T-cell (primary cell): ENCODE measurements at regions not wholly inside any gene's neighbourhood (a gene's known extent, or its start where the extent isn't known, plus 50 kb on each side); places are given as distances from the start of the nearest gene placed in this dataset.
"Not testable (repeated sequence)": the region's sequence is repeated elsewhere in the genome, so short reads cannot be mapped to it uniquely, and the experiment has no call there.

Experiments used
- ATAC-seq, 4 experiments: fragments of 200-7000 bp in 3 of 4; fragments of 150-1000 bp in 1 of 4; cut with Tn5 transposase; replicated peaks in 1 of 4; 1 replicate in 3 of 4; 2 replicates in 1 of 4; pipeline ENCODE4 v1.10.0; 2021; ENCODE audit warnings: moderate library complexity in 3 of 4, mild to moderate bottlenecking in 2 of 4, moderate number of reproducible peaks in 1 of 4
- CTCF ChIA-PET, 2 donors: fragments of 300-600 bp; sonication (Branson Sonifier 250); formaldehyde crosslinking; loops; one replicate each; lab custom pipeline; 2022; ENCODE audit warnings: antibody characterized with exemption in 2 of 2; lab: Charles Lee
- POLR2A ChIA-PET, 2 donors: fragments of 300-600 bp; sonication (Branson Sonifier 250); formaldehyde crosslinking; loops; one replicate each; lab custom pipeline; 2022; ENCODE audit warnings: antibody characterized with exemption in 2 of 2; lab: Charles Lee
- DNase-seq, 35 experiments: peaks; one replicate each; pipeline versions ENCODE4 v3.0.0 to v3.0.0-alpha.2; 2013 to 2023
- H3K27ac ChIP-seq: one replicate; pipeline ENCODE4 v1.5.1; 2013; ENCODE audit warnings: low read length
- H3K27me3 ChIP-seq, 2 experiments: replicated peaks in 1 of 2; 1 replicate in 1 of 2; 2 replicates in 1 of 2; pipeline versions ENCODE4 v1.6.1 to v1.7.0; 2013; ENCODE audit warnings: low read length in 1 of 2, mixed read lengths in 1 of 2; ENCODE audit not compliant: control insufficient read depth in 2 of 2, insufficient read depth in 2 of 2; ENCODE audit errors: extremely low read depth in 1 of 2
- H3K36me3 ChIP-seq, 2 donors: 1 replicate in 1 of 2; 2 replicates in 1 of 2; pipeline versions ENCODE4 v1.6.1 to v1.7.0; 2013; ENCODE audit warnings: low read length in 1 of 2; ENCODE audit not compliant: control insufficient read depth in 2 of 2, insufficient read depth in 1 of 2; ENCODE audit errors: extremely low read depth in 1 of 2
- H3K4me1 ChIP-seq, 2 experiments: 1 replicate in 1 of 2; 2 replicates in 1 of 2; pipeline versions ENCODE4 v1.6.1 to v1.7.0; 2013; ENCODE audit warnings: low read length in 2 of 2, mixed read lengths in 1 of 2; ENCODE audit not compliant: insufficient read depth in 2 of 2, control insufficient read depth in 1 of 2; ENCODE audit errors: extremely low read depth in 1 of 2
- H3K4me3 ChIP-seq, 2 donors: 1 replicate in 1 of 2; 2 replicates in 1 of 2; pipeline versions ENCODE4 v1.5.1 to v1.7.0; 2013; ENCODE audit warnings: mild to moderate bottlenecking in 2 of 2, low read length in 1 of 2, moderate library complexity in 1 of 2; ENCODE audit not compliant: control insufficient read depth in 1 of 2; ENCODE audit errors: extremely low read depth in 1 of 2
- H3K9me3 ChIP-seq: 2 replicates; pipeline ENCODE4 v1.7.0; 2013
- H3K27ac Mint-ChIP-seq, 2 donors: one replicate each; pipeline ENCODE4 v1.8.0; 2020 to 2021; ENCODE audit warnings: mild to moderate bottlenecking in 2 of 2, mixed read lengths in 2 of 2
- H3K27me3 Mint-ChIP-seq, 2 donors: one replicate each; pipeline ENCODE4 v1.8.0; 2021 to 2022; ENCODE audit warnings: mixed read lengths in 2 of 2
- H3K36me3 Mint-ChIP-seq: one replicate; pipeline ENCODE4 v1.8.0; 2021; ENCODE audit warnings: mixed read lengths
- H3K4me1 Mint-ChIP-seq, 3 donors: one replicate each; pipeline ENCODE4 v1.8.0; 2020 to 2022; ENCODE audit warnings: mixed read lengths in 3 of 3, mild to moderate bottlenecking in 1 of 3
- H3K4me3 Mint-ChIP-seq, 3 donors: one replicate each; pipeline ENCODE4 v1.8.0; 2020 to 2022; ENCODE audit warnings: mild to moderate bottlenecking in 3 of 3, mixed read lengths in 3 of 3, moderate library complexity in 3 of 3
- H3K9me3 Mint-ChIP-seq, 3 donors: one replicate each; pipeline ENCODE4 v1.8.0; 2020 to 2022; ENCODE audit warnings: mixed read lengths in 3 of 3
- WGBS: methylation state at CpG from one replicate; pipeline ENCODE4 v1.1.5; 2013; ENCODE audit warnings: missing lambda C conversion rate; ENCODE audit not compliant: insufficient coverage; 5-methylcytosine and 5-hydroxymethylcytosine counted together

DNA sequence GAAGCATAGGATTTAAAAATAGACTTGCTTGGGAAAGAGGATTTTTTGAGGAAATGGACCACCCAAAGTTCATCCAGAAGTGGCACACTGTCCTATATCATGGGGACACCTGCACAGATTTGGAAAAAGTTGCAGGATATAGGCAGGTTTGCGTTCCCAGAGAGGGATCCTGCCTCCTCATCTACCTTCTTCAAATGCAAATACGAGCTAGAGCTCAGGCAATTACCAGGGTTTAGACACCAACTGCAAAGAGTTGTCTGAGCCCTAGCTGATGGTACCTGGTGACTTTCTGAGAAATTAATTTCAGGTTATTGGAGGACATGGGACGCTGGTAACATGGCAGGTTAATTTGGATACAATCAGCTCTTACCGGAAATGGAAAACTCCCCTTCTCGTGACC lies 423.7 kb upstream of the MTPN start:
- ChIA-PET CTCF (no interaction called here), POLR2A (no interaction called here)
- H3K4me3 Mint-ChIP-seq = no peak overlapping the region
- no CpG with 5 or more reads among the region's 5 CpGs for WGBS
- no peaks in the 10 kb centered on the region for H3K36me3 Mint-ChIP-seq
- Histone ChIP-seq H3K27me3 (no peaks in the 10 kb centered on the region), H3K27ac (no peak overlapping the region), H3K4me1 (no peaks in the 10 kb centered on the region), H3K36me3 (no peaks in the 10 kb centered on the region), H3K4me3 (no peak overlapping the region), H3K9me3 (no peaks in the 10 kb centered on the region)
- peaks cover 0 to 3% of the 10 kb centered on the region in 2 donors for H3K27me3 Mint-ChIP-seq
- ATAC-seq = no peak
- no peak overlapping the region for H3K27ac Mint-ChIP-seq
- H3K4me1 Mint-ChIP-seq = peaks cover 0 to 5% (median 2%) of the 10 kb centered on the region in 3 donors
- no peak for DNase-seq
- H3K9me3 Mint-ChIP-seq = no peaks in the 10 kb centered on the region

- WGBS = 40% methylated on average over 1 of the region's 2 CpGs
- Mint-ChIP-seq H3K4me3 (no peak overlapping the region), H3K27ac (no peak overlapping the region), H3K9me3 (no peaks in the 10 kb centered on the region), H3K27me3 (no peaks in the 10 kb centered on the region), H3K36me3 (no peaks in the 10 kb centered on the region), H3K4me1 (no peaks in the 10 kb centered on the region)
- Histone ChIP-seq H3K27ac (no peak overlapping the region), H3K4me1 (no peaks in the 10 kb centered on the region), H3K9me3 (no peaks in the 10 kb centered on the region), H3K27me3 (no peaks in the 10 kb centered on the region), H3K4me3 (no peak overlapping the region), H3K36me3 (no peaks in the 10 kb centered on the region)
- ChIA-PET POLR2A (no interaction called here), CTCF (no interaction called here)
- no peak for DNase-seq
- no peak for ATAC-seq
These were observed 422.2 kb upstream of the MTPN start for GRCh38 chr7:136399385-136399784.

- no peak for ATAC-seq
- Histone ChIP-seq H3K27ac (no peak overlapping the region), H3K27me3 (no peaks in the 10 kb centered on the region), H3K4me1 (no peaks in the 10 kb centered on the region), H3K36me3 (no peaks in the 10 kb centered on the region), H3K4me3 (no peak overlapping the region), H3K9me3 (no peaks in the 10 kb centered on the region)
- ChIA-PET POLR2A (no interaction called here), CTCF (no interaction called here)
- H3K27ac Mint-ChIP-seq = no peak overlapping the region
- H3K9me3 Mint-ChIP-seq = peaks cover 0 to 3% (median 0%) of the 10 kb centered on the region in 3 donors
- no peaks in the 10 kb centered on the region for H3K4me1 Mint-ChIP-seq
- H3K27me3 Mint-ChIP-seq = peaks cover 0 to 2% of the 10 kb centered on the region in 2 donors
- H3K4me3 Mint-ChIP-seq = no peak overlapping the region
- WGBS = no CpG with 5 or more reads among the region's 2 CpGs
- no peaks in the 10 kb centered on the region for H3K36me3 Mint-ChIP-seq
- DNase-seq = no peak
These were observed 415.7 kb upstream of the MTPN start for GRCh38 chr7:136392856-136393255.

DNA sequence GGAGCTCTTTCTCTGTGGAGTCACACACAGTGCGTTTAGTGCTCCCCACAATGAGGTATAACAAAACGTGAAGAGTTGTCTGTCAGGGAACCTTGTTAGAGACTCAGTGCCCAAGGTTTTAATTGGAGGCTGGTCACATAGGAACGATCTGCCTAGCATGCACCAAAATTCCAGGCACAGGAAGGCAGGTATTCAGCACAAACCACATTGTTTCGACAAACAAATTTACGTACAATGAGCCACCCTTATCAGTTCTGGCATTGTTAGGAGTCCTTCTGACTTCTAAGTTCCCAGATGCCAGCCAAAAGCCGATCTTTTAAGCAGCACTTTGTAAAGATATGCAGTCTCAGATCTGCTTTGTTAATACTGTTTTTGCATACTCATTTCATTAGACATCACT lies 414.2 kb upstream of the MTPN start:
- Mint-ChIP-seq H3K4me3 (no peak overlapping the region), H3K4me1 (no peaks in the 10 kb centered on the region), H3K27ac (no peak overlapping the region), H3K27me3 (peaks cover 0 to 2% of the 10 kb centered on the region in 2 donors), H3K9me3 (peaks cover 0 to 3% (median 0%) of the 10 kb centered on the region in 3 donors), H3K36me3 (no peaks in the 10 kb centered on the region)
- ChIA-PET CTCF (no interaction called here), POLR2A (no interaction called here)
- H3K27me3 ChIP-seq = no peaks in the 10 kb centered on the region
- no peaks in the 10 kb centered on the region for H3K36me3 ChIP-seq
- DNase-seq (no peak), ATAC-seq (no peak)
- no peak overlapping the region for H3K4me3 ChIP-seq
- H3K9me3 ChIP-seq = no peaks in the 10 kb centered on the region
- WGBS = 58% methylated on average over 4 of the region's 6 CpGs
- H3K4me1 ChIP-seq = no peaks in the 10 kb centered on the region
- no peak overlapping the region for H3K27ac ChIP-seq

DNA sequence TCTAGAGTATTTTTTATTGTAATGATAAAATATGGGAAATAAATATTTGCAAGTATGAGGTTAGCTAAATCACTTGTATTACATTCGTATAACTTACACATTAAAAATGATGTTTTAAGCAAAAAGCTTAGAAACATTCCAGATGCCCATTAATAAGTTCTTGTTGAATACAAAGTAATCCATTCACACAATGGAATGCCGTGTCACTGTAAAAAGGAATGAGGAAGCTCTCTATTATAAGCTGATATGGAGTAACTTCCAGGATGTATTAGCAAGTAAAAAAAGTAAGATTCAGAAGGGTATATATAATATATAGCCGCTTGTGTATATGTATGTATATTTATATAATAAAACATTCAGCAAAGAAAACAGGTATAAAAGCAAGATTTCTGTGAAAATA lies 412.8 kb upstream of the MTPN start:
- Histone ChIP-seq H3K27ac (no peak overlapping the region), H3K4me3 (no peak overlapping the region), H3K27me3 (no peaks in the 10 kb centered on the region), H3K4me1 (no peaks in the 10 kb centered on the region), H3K9me3 (no peaks in the 10 kb centered on the region), H3K36me3 (no peaks in the 10 kb centered on the region)
- Mint-ChIP-seq H3K4me3 (no peak overlapping the region), H3K9me3 (peaks cover 0 to 3% (median 0%) of the 10 kb centered on the region in 3 donors), H3K27me3 (peaks cover 0 to 2% of the 10 kb centered on the region in 2 donors), H3K4me1 (no peaks in the 10 kb centered on the region), H3K36me3 (no peaks in the 10 kb centered on the region), H3K27ac (no peak overlapping the region)
- ChIA-PET POLR2A (no interaction called here), CTCF (no interaction called here)
- ATAC-seq (no peak), DNase-seq (no peak)
- WGBS = no CpG with 5 or more reads among the region's 3 CpGs

DNA sequence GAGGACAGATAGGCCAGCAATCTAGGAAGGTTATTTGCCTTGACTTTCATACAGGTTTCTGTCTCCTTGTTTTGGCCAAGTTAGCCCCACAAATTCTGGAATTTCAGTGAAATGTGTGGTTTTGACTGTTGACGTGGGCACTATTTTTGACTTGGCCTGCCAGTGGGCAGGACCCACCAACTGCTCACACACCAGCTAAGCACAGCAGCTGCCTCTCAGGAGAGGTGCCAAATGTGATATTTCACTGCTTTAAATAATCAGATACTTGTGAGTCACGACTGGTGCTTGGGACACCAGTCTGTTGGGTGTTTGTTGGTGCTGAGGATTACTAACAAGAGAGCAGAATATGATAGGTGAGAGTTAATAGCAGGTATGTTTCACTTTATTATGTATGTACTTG lies 409.7 kb upstream of the MTPN start:
- Mint-ChIP-seq H3K4me1 (no peaks in the 10 kb centered on the region), H3K36me3 (no peaks in the 10 kb centered on the region), H3K27me3 (no peaks in the 10 kb centered on the region), H3K27ac (no peak overlapping the region), H3K9me3 (peaks cover 0 to 3% (median 0%) of the 10 kb centered on the region in 3 donors), H3K4me3 (no peak overlapping the region)
- Histone ChIP-seq H3K27me3 (no peaks in the 10 kb centered on the region), H3K36me3 (no peaks in the 10 kb centered on the region), H3K27ac (no peak overlapping the region), H3K4me1 (no peaks in the 10 kb centered on the region), H3K4me3 (no peak overlapping the region), H3K9me3 (no peaks in the 10 kb centered on the region)
- ATAC-seq (no peak), DNase-seq (no peak)
- CTCF ChIA-PET = no interaction called here
- POLR2A ChIA-PET = no interaction called here
- WGBS = 44% methylated on average over 1 of the region's 2 CpGs

DNA sequence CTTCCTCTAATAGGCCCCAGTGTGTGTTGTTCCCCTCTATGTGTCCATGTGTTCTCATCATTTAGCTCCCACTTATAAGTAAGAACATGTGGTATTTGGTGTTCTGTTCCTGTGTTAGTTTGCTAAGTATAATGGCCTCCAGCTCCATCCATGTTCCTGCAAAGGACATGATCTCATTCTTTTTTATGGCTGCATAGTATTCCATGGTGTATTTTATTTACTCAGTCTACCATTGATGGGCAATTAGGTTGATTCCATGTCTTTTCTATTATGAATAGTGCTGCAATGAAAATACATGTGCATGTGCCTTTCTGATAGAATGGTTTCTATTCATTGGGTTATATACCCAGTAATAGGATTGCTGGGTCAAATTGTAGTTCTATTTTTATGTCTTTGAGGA lies 394.2 kb upstream of the MTPN start:
- H3K36me3 ChIP-seq, H3K27me3 Mint-ChIP-seq, POLR2A ChIA-PET, H3K27ac ChIP-seq, H3K9me3 ChIP-seq, H3K4me1 ChIP-seq, H3K36me3 Mint-ChIP-seq, H3K27me3 ChIP-seq, CTCF ChIA-PET, ATAC-seq, H3K27ac Mint-ChIP-seq, H3K4me3 Mint-ChIP-seq, DNase-seq, H3K4me1 Mint-ChIP-seq, H3K4me3 ChIP-seq: not testable (repeated sequence)
- H3K9me3 Mint-ChIP-seq = peaks cover 3 to 10% (median 9%) of the 10 kb centered on the region in 3 donors
